Mesenchymal stem cell (in vitro differentiated cells and primary cell): ENCODE measurements at regions not wholly inside any gene's neighbourhood (a gene's known extent, or its start where the extent isn't known, plus 50 kb on each side); places are given as distances from the start of the nearest gene placed in this dataset.

ENCODE experiments used
- DNase-seq: peaks from one replicate; pipeline ENCODE4 v3.0.0-alpha.2; 2013
- H2AFZ ChIP-seq: one replicate; pipeline ENCODE4 v1.6.1; 2013; ENCODE audit warnings: low read depth, mild to moderate bottlenecking, control low read depth, inconsistent platforms, low read length, moderate library complexity
- H2AK5ac ChIP-seq: 2 replicates; pipeline ENCODE4 v1.6.1; 2013; ENCODE audit warnings: low read length, moderate library complexity, mild to moderate bottlenecking, inconsistent platforms; ENCODE audit not compliant: severe bottlenecking
- H2BK120ac ChIP-seq: one replicate; pipeline ENCODE4 v1.6.1; 2013; ENCODE audit warnings: low read depth, mild to moderate bottlenecking, inconsistent platforms, low read length, moderate library complexity
- H2BK12ac ChIP-seq, 2 experiments: one replicate each; pipeline ENCODE4 v1.6.1; 2013; ENCODE audit warnings: inconsistent platforms in 2 of 2, low read length in 2 of 2, mild to moderate bottlenecking in 2 of 2, moderate library complexity in 2 of 2, control low read depth in 1 of 2
- H2BK15ac ChIP-seq: one replicate; pipeline ENCODE4 v1.6.1; 2013; ENCODE audit warnings: mild to moderate bottlenecking, low read depth, inconsistent platforms; ENCODE audit not compliant: poor library complexity, severe bottlenecking
- H2BK5ac ChIP-seq: 2 replicates; pipeline ENCODE4 v1.6.1; 2013; ENCODE audit warnings: low read depth, mild to moderate bottlenecking, low read length, control low read depth, inconsistent platforms; ENCODE audit not compliant: poor library complexity, severe bottlenecking
- H3K14ac ChIP-seq, 2 experiments: one replicate each; pipeline ENCODE4 v1.6.1; 2013; ENCODE audit warnings: inconsistent platforms in 2 of 2, low read length in 2 of 2, control low read depth in 1 of 2, mild to moderate bottlenecking in 1 of 2, moderate library complexity in 1 of 2
- H3K18ac ChIP-seq, 2 experiments: one replicate each; pipeline ENCODE4 v1.6.1; 2013; ENCODE audit warnings: inconsistent platforms in 2 of 2, low read length in 2 of 2, control low read depth in 1 of 2, low read depth in 1 of 2, mild to moderate bottlenecking in 1 of 2
- H3K23ac ChIP-seq, 2 experiments: one replicate each; pipeline ENCODE4 v1.6.1; 2013; ENCODE audit warnings: inconsistent platforms in 2 of 2, low read length in 2 of 2, mild to moderate bottlenecking in 2 of 2, moderate library complexity in 2 of 2, control low read depth in 1 of 2
- H3K27ac ChIP-seq: 2 replicates; pipeline ENCODE4 v1.5.1; 2013; ENCODE audit warnings: mild to moderate bottlenecking, moderate library complexity, low read length, control low read depth, inconsistent platforms; ENCODE audit not compliant: poor library complexity, severe bottlenecking
- H3K27me3 ChIP-seq, 2 experiments: 2 replicates each; pipeline versions ENCODE4 v1.6.1 to v1.7.0; 2013; ENCODE audit warnings: low read length in 2 of 2, mild to moderate bottlenecking in 2 of 2, moderate library complexity in 2 of 2, control low read depth in 1 of 2, inconsistent platforms in 1 of 2; ENCODE audit not compliant: control insufficient read depth in 1 of 2, insufficient read depth in 1 of 2
- H3K36me3 ChIP-seq, 2 experiments: 2 replicates each; pipeline versions ENCODE4 v1.6.1 to v1.7.0; 2013; ENCODE audit warnings: low read length in 2 of 2, control low read depth in 1 of 2, inconsistent platforms in 1 of 2, low read depth in 1 of 2, mild to moderate bottlenecking in 1 of 2; ENCODE audit not compliant: insufficient read depth in 2 of 2, control insufficient read depth in 1 of 2
- H3K4ac ChIP-seq, 2 experiments: one replicate each; pipeline ENCODE4 v1.6.1; 2013; ENCODE audit warnings: inconsistent platforms in 2 of 2, low read length in 2 of 2, mild to moderate bottlenecking in 2 of 2, moderate library complexity in 2 of 2, control low read depth in 1 of 2, low read depth in 1 of 2
- H3K4me1 ChIP-seq: 2 replicates; pipeline ENCODE4 v1.6.1; 2013; ENCODE audit warnings: low read depth, low read length, control low read depth; ENCODE audit not compliant: control insufficient read depth, insufficient read depth
- H3K4me2 ChIP-seq: 2 replicates; pipeline ENCODE4 v1.6.1; 2013; ENCODE audit warnings: low read length, mild to moderate bottlenecking, inconsistent platforms; ENCODE audit not compliant: poor library complexity, severe bottlenecking
- H3K4me3 ChIP-seq, 2 experiments: 2 replicates each; pipeline versions ENCODE4 v1.5.1 to v1.7.0; 2013; ENCODE audit warnings: low read length in 2 of 2, mild to moderate bottlenecking in 2 of 2, control low read depth in 1 of 2, low read depth in 1 of 2; ENCODE audit not compliant: insufficient read depth in 1 of 2
- H3K79me1 ChIP-seq: replicated peaks from 2 replicates; pipeline ENCODE4 v1.6.1; 2013; ENCODE audit warnings: mild to moderate bottlenecking, control low read depth, low read length, inconsistent platforms; ENCODE audit not compliant: poor library complexity, severe bottlenecking
- H3K9ac ChIP-seq: 2 replicates; pipeline ENCODE4 v1.7.0; 2013; ENCODE audit warnings: mild to moderate bottlenecking, low read length, moderate library complexity
- H3K9me3 ChIP-seq: 2 replicates; pipeline ENCODE4 v1.7.0; 2013; ENCODE audit warnings: mild to moderate bottlenecking, low read length; ENCODE audit not compliant: control insufficient read depth
- H4K8ac ChIP-seq: one replicate; pipeline ENCODE4 v1.6.1; 2013; ENCODE audit warnings: inconsistent platforms, mild to moderate bottlenecking, low read length, moderate library complexity
- H4K91ac ChIP-seq: one replicate; pipeline ENCODE4 v1.6.1; 2013; ENCODE audit warnings: mild to moderate bottlenecking, low read length, inconsistent platforms
- WGBS: methylation state at CpG from one replicate; pipeline ENCODE4 v1.1.7; 2013; ENCODE audit warnings: mixed read lengths; 5-methylcytosine and 5-hydroxymethylcytosine counted together

DNA sequence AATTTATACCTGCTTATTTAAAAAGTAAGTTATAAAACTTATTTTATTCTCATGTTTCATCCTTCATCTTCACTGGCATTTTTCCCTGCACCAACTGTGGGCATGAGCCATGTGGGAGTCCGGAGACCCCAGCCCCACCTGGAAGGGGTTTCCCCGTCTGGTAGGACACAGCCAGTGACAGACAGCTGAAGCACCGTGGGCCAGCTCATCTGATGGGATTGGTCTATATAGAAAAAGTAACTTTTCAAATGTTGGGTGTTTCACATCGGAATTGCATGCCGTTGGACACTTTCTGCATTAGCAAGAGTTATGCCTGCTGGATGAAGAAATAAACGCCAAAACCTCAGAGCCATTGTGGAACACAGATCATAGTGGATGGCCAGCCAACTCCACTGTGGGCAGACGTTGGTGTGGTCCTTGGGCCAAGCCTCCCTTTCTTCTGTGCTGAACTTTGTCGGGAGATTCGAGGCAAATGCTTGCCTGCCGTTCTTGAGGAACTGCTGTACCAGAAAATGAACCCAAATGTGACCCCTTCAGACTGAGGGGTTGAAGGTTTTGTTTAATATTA lies 1329.3 kb downstream of the TBC1D22A start:
- H3K9ac ChIP-seq: no peak overlapping the region
- H3K9me3 ChIP-seq: no peaks in the 10 kb centered on the region
- H3K27me3 ChIP-seq: peaks cover 0 to 34% of the 10 kb centered on the region in 2 experiments
- H3K4me3 ChIP-seq: no peak overlapping the region
- no peaks in the 10 kb centered on the region for H3K36me3 ChIP-seq
- 77% methylated on average over 10 of the region's 10 CpGs for WGBS
- no peaks in the 10 kb centered on the region for H3K4me1 ChIP-seq
- H2AFZ ChIP-seq: no peak overlapping the region
- H3K79me1 ChIP-seq: no peaks in the 10 kb centered on the region
- no peak overlapping the region for H3K4me2 ChIP-seq
- H3K4ac ChIP-seq: no peak overlapping the region
- H2BK15ac ChIP-seq: no peak overlapping the region
- H2AK5ac ChIP-seq: no peak overlapping the region
- H3K27ac ChIP-seq: no peak overlapping the region
- H2BK12ac ChIP-seq: no peak overlapping the region
- no peak overlapping the region for H3K18ac ChIP-seq
- no peak overlapping the region for H4K91ac ChIP-seq
- no peak overlapping the region for H2BK120ac ChIP-seq
- H3K14ac ChIP-seq: no peak overlapping the region
- DNase-seq: no peak
- H2BK5ac ChIP-seq: no peak overlapping the region
- no peak overlapping the region for H3K23ac ChIP-seq
- no peak overlapping the region for H4K8ac ChIP-seq

DNA sequence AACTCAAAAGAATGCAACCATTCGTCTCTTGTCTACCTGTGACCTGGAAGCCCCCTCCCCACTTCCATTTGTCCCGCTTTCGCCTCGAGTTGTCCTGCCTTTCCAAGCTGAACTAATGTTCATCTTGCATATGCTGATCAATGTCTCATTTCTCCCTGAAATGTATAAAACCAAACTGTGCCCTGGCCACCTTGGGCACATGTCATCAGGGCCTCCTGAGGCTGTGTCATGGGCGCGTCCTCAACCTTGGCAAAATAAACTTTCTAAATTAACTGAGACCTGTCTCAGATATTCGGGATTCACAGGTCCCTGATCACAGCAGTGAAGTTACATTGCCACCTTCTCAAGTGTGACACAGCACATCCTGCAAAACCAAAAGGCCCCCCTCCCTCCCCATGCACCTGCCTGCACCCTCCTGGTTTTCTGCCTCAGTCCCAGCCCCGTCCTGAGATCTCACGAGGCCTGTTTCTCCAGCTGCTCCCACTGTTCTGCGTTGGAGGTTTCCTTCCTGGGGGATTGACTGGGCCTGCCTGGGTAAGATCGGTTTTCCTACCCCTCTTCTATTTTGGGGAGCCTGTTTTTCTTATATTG lies 1328.7 kb downstream of the TBC1D22A start:
- Histone ChIP-seq H3K27ac (no peak overlapping the region), H3K27me3 (peaks cover 0 to 36% of the 10 kb centered on the region in 2 experiments), H3K4ac (no peak overlapping the region), H2BK5ac (no peak overlapping the region), H2BK15ac (no peak overlapping the region), H3K4me2 (no peak overlapping the region), H3K18ac (no peak overlapping the region), H3K4me1 (no peaks in the 10 kb centered on the region), H3K9me3 (no peaks in the 10 kb centered on the region), H3K9ac (no peak overlapping the region), H4K91ac (no peak overlapping the region), H2BK12ac (no peak overlapping the region), H3K4me3 (no peak overlapping the region), H3K79me1 (no peaks in the 10 kb centered on the region), H3K23ac (no peak overlapping the region), H2BK120ac (no peak overlapping the region), H3K14ac (no peak overlapping the region), H3K36me3 (no peaks in the 10 kb centered on the region), H4K8ac (no peak overlapping the region), H2AK5ac (no peak overlapping the region), H2AFZ (no peak overlapping the region)
- DNase-seq: no peak
- WGBS: 74% methylated on average over 10 of the region's 11 CpGs

GRCh38 chr22:48090332-48090672 lies 1327.9 kb downstream of the TBC1D22A start:
- WGBS: 68% methylated on average over 7 of the region's 7 CpGs
- Histone ChIP-seq H3K23ac (no peak overlapping the region), H4K8ac (no peak overlapping the region), H2BK12ac (no peak overlapping the region), H2BK15ac (no peak overlapping the region), H3K9ac (peak overlapping the region; percentile 67), H2AFZ (no peak overlapping the region), H3K36me3 (no peaks in the 10 kb centered on the region), H3K4me1 (no peaks in the 10 kb centered on the region), H4K91ac (no peak overlapping the region), H2AK5ac (no peak overlapping the region), H3K4ac (no peak overlapping the region), H3K4me3 (peak overlapping the region in 1 of 2 experiments; percentile 64), H3K9me3 (no peaks in the 10 kb centered on the region), H3K27me3 (peaks cover 0 to 41% of the 10 kb centered on the region in 2 experiments), H3K14ac (no peak overlapping the region), H2BK5ac (no peak overlapping the region), H2BK120ac (no peak overlapping the region), H3K18ac (no peak overlapping the region), H3K4me2 (no peak overlapping the region), H3K79me1 (no peaks in the 10 kb centered on the region), H3K27ac (no peak overlapping the region)
- no peak for DNase-seq

GRCh38 chr22:48089601-48090331 lies 1327.3 kb downstream of the TBC1D22A start:
- Histone ChIP-seq H3K27ac (no peak overlapping the region), H2AFZ (no peak overlapping the region), H2BK15ac (no peak overlapping the region), H3K4ac (no peak overlapping the region), H3K79me1 (no peaks in the 10 kb centered on the region), H3K36me3 (no peaks in the 10 kb centered on the region), H3K9me3 (no peaks in the 10 kb centered on the region), H3K23ac (no peak overlapping the region), H2AK5ac (no peak overlapping the region), H4K8ac (no peak overlapping the region), H3K4me3 (peak overlapping the region in 1 of 2 experiments; percentile 64), H2BK12ac (no peak overlapping the region), H3K9ac (peak overlapping the region; percentile 67), H4K91ac (no peak overlapping the region), H2BK120ac (no peak overlapping the region), H2BK5ac (no peak overlapping the region), H3K4me2 (no peak overlapping the region), H3K27me3 (peaks cover 0 to 36% of the 10 kb centered on the region in 2 experiments), H3K4me1 (no peaks in the 10 kb centered on the region), H3K14ac (no peak overlapping the region), H3K18ac (no peak overlapping the region)
- no peak for DNase-seq
- 73% methylated on average over 18 of the region's 19 CpGs for WGBS
